ENCODE measurements at regions not wholly inside any gene's neighbourhood (a gene's known extent, or its start where the extent isn't known, plus 50 kb on each side); places are given as distances from the start of the nearest gene placed in this dataset.

GRCh38 chr4:68734095-68734494 lies 63.6 kb upstream of the UGT2B15 start:
- intact Hi-C loops (cut with DNase I): no loop called here
- Histone ChIP-seq H3K9ac (ENCODE audit: low read length in 3 of 3) (no peak overlapping the region), H3K4me1 (ENCODE audit: control insufficient read depth in 2 of 3, insufficient read depth in 2 of 3, low read depth in 1 of 3, low read length in 3 of 3) (no peaks in the 10 kb centered on the region), H3K36me3 (ENCODE audit: control insufficient read depth in 2 of 3, insufficient read depth in 3 of 3, low read length in 3 of 3) (no peaks in the 10 kb centered on the region), H3K4me3 (ENCODE audit: low read length in 3 of 3) (peak overlapping the region in 1 of 3 donors; percentile 3), H3K27ac (ENCODE audit: low read depth in 2 of 2, low read length in 2 of 2) (no peak overlapping the region), H3K9me3 (ENCODE audit: control insufficient read depth in 2 of 3, insufficient read depth in 1 of 3, low read length in 3 of 3) (no peaks in the 10 kb centered on the region), H3K27me3 (ENCODE audit: control insufficient read depth, insufficient read depth, low read length) (no peaks in the 10 kb centered on the region)
- FAIRE-seq (no peak), DNase-seq (no peak)
- TF ChIP-seq, protein P1, sequence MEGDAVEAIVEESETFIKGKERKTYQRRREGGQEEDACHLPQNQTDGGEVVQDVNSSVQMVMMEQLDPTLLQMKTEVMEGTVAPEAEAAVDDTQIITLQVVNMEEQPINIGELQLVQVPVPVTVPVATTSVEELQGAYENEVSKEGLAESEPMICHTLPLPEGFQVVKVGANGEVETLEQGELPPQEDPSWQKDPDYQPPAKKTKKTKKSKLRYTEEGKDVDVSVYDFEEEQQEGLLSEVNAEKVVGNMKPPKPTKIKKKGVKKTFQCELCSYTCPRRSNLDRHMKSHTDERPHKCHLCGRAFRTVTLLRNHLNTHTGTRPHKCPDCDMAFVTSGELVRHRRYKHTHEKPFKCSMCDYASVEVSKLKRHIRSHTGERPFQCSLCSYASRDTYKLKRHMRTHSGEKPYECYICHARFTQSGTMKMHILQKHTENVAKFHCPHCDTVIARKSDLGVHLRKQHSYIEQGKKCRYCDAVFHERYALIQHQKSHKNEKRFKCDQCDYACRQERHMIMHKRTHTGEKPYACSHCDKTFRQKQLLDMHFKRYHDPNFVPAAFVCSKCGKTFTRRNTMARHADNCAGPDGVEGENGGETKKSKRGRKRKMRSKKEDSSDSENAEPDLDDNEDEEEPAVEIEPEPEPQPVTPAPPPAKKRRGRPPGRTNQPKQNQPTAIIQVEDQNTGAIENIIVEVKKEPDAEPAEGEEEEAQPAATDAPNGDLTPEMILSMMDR (IDR thresholded peaks at IDR 0.05; ENCODE audit: borderline replicate concordance, extremely low read depth, insufficient read depth): no peak

- Histone ChIP-seq H3K4me3 (ENCODE audit: low read length in 3 of 3) (no peak overlapping the region), H3K27ac (ENCODE audit: low read depth in 2 of 2, low read length in 2 of 2) (no peak overlapping the region), H3K9me3 (ENCODE audit: control insufficient read depth in 2 of 3, insufficient read depth in 1 of 3, low read length in 3 of 3) (no peaks in the 10 kb centered on the region), H3K4me1 (ENCODE audit: control insufficient read depth in 2 of 3, insufficient read depth in 2 of 3, low read depth in 1 of 3, low read length in 3 of 3) (no peaks in the 10 kb centered on the region), H3K9ac (ENCODE audit: low read length in 3 of 3) (no peak overlapping the region), H3K27me3 (ENCODE audit: control insufficient read depth, insufficient read depth, low read length) (no peaks in the 10 kb centered on the region), H3K36me3 (ENCODE audit: control insufficient read depth in 2 of 3, insufficient read depth in 3 of 3, low read length in 3 of 3) (no peaks in the 10 kb centered on the region)
- DNase-seq: peak in 1 of 5 donors; percentile 10
- intact Hi-C loops (cut with DNase I): no loop called here
- TF ChIP-seq, protein P1 (IDR thresholded peaks at IDR 0.05; ENCODE audit: borderline replicate concordance, extremely low read depth, insufficient read depth): no peak
- FAIRE-seq: no peak
These were observed 64.7 kb upstream of the UGT2B15 start for GRCh38 chr4:68735106-68735505.

GRCh38 chr4:68736813-68737212 lies 66.4 kb upstream of the UGT2B15 start:
- no peak for FAIRE-seq
- TF ChIP-seq, protein P1 (IDR thresholded peaks at IDR 0.05; ENCODE audit: borderline replicate concordance, extremely low read depth, insufficient read depth): no peak

DNA sequence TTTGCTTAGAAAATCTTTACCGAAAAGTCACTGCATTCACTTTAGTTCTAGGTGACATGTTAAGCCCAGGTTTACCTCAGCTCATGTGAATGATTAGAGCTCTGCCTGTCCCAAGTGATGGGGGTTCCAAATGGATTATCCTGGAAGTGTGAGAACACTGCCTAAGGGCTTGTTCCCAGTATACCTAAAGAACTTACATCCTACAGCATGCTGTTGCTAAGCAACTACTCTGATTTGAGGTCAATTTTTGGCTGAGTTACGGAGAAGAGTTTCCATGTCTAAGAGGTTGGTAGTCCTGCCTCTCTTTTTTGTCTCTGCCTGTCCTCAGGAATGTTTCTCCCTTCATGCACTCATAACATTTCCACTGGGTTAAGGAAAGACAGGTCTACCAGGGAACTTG lies 67.6 kb upstream of the UGT2B15 start:
- DNase-seq: no peak
- no peak for FAIRE-seq
- no peaks in the 10 kb centered on the region for H3K27me3 ChIP-seq (ENCODE audit: control insufficient read depth, insufficient read depth, low read length)
- no peak overlapping the region for H3K4me3 ChIP-seq (ENCODE audit: low read length in 3 of 3)
- H3K9me3 ChIP-seq (ENCODE audit: control insufficient read depth in 2 of 3, insufficient read depth in 1 of 3, low read length in 3 of 3): no peaks in the 10 kb centered on the region
- TF ChIP-seq, protein P1 (IDR thresholded peaks at IDR 0.05; ENCODE audit: borderline replicate concordance, extremely low read depth, insufficient read depth): no peak
- H3K9ac ChIP-seq (ENCODE audit: low read length in 3 of 3): no peak overlapping the region
- H3K27ac ChIP-seq (ENCODE audit: low read depth in 2 of 2, low read length in 2 of 2): no peak overlapping the region
- intact Hi-C loops (cut with DNase I): no loop called here
- H3K4me1 ChIP-seq (ENCODE audit: control insufficient read depth in 2 of 3, insufficient read depth in 2 of 3, low read depth in 1 of 3, low read length in 3 of 3): no peaks in the 10 kb centered on the region
- no peaks in the 10 kb centered on the region for H3K36me3 ChIP-seq (ENCODE audit: control insufficient read depth in 2 of 3, insufficient read depth in 3 of 3, low read length in 3 of 3)

More at GRCh38 chr4:68736813-68737212, 66.4 kb upstream of the UGT2B15 start:
- Histone ChIP-seq H3K36me3 (ENCODE audit: control insufficient read depth in 2 of 3, insufficient read depth in 3 of 3, low read length in 3 of 3) (no peaks in the 10 kb centered on the region), H3K27ac (ENCODE audit: low read depth in 2 of 2, low read length in 2 of 2) (no peak overlapping the region), H3K4me1 (ENCODE audit: control insufficient read depth in 2 of 3, insufficient read depth in 2 of 3, low read depth in 1 of 3, low read length in 3 of 3) (no peaks in the 10 kb centered on the region), H3K9ac (ENCODE audit: low read length in 3 of 3) (no peak overlapping the region), H3K9me3 (ENCODE audit: control insufficient read depth in 2 of 3, insufficient read depth in 1 of 3, low read length in 3 of 3) (no peaks in the 10 kb centered on the region), H3K27me3 (ENCODE audit: control insufficient read depth, insufficient read depth, low read length) (no peaks in the 10 kb centered on the region), H3K4me3 (ENCODE audit: low read length in 3 of 3) (no peak overlapping the region)
- peak in 2 of 5 donors; percentile 27 to 51 for DNase-seq
- intact Hi-C loops (cut with DNase I): no loop called here

Data from kidney (tissue), 13 donors.